ENCODE measurements at regions not wholly inside any gene's neighbourhood (a gene's known extent, or its start where the extent isn't known, plus 50 kb on each side); places are given as distances from the start of the nearest gene placed in this dataset.

DNA sequence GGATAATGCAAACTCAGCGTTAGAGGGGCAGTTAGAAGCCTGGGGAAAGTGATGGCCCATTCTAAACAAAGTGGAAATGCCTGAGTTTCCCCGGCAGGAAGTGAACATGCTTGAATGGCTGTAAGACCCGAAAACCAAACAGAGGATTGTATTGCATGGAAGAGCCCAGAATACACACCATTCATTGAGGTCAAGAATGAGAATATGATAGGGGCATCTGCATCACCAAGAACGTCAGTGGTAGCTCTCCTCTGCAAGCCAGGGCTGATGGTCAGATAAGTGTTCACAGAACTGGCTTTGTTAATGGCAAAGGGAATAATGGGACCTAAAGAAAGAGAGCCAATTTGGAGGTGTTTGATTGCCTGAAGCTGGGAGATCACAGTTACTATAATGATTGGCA, 663.4 kb downstream of the KHDRBS2 start:
- H3K4me3 ChIP-seq (replicated peaks in 1 of 3; ENCODE audit: insufficient read depth in 1 of 3, low read depth in 1 of 3, low read length in 3 of 3) = no peak overlapping the region
- no peaks in the 10 kb centered on the region for H3K9me1 ChIP-seq (replicated peaks; ENCODE audit: control insufficient read depth, extremely low read depth, insufficient read depth, low read length)
- H2AFZ ChIP-seq (ENCODE audit: low read depth, low read length) = no peak overlapping the region
- H3K4me2 ChIP-seq (ENCODE audit: insufficient read depth, low read length) = no peak overlapping the region
- H3K4me1 ChIP-seq (ENCODE audit: control insufficient read depth, extremely low read depth, insufficient read depth, low read length) = no peaks in the 10 kb centered on the region
- H3K27me3 ChIP-seq (ENCODE audit: control insufficient read depth in 2 of 2, insufficient read depth in 2 of 2, low read length in 2 of 2) = no peaks in the 10 kb centered on the region
- no peaks in the 10 kb centered on the region for H3K79me2 ChIP-seq (ENCODE audit: control insufficient read depth, insufficient read depth, low read length)
- TF ChIP-seq FOS (IDR thresholded peaks at IDR 0.05; ENCODE audit: borderline replicate concordance, insufficient read depth, low read length) (no peak), POLR2A (IDR thresholded peaks at IDR 0.05; ENCODE audit: low read depth, low read length) (no peak), EZH2 (IDR thresholded peaks at IDR 0.05; ENCODE audit: borderline replicate concordance, low read depth, low read length, severe bottlenecking) (no peak), GATA2 (IDR thresholded peaks at IDR 0.05; ENCODE audit: insufficient read depth, insufficient read length, low read depth, low read length) (no peak), MYC (IDR thresholded peaks at IDR 0.05; ENCODE audit: low read depth, low read length) (no peak), POLR2AphosphoS5 (IDR thresholded peaks at IDR 0.05; ENCODE audit: insufficient read depth, low read depth, low read length) (no peak)
- TF ChIP-seq, protein P1, sequence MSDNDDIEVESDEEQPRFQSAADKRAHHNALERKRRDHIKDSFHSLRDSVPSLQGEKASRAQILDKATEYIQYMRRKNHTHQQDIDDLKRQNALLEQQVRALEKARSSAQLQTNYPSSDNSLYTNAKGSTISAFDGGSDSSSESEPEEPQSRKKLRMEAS (IDR thresholded peaks at IDR 0.05; ENCODE audit: insufficient read depth, insufficient read length) = no peak
- TF ChIP-seq, protein P2, sequence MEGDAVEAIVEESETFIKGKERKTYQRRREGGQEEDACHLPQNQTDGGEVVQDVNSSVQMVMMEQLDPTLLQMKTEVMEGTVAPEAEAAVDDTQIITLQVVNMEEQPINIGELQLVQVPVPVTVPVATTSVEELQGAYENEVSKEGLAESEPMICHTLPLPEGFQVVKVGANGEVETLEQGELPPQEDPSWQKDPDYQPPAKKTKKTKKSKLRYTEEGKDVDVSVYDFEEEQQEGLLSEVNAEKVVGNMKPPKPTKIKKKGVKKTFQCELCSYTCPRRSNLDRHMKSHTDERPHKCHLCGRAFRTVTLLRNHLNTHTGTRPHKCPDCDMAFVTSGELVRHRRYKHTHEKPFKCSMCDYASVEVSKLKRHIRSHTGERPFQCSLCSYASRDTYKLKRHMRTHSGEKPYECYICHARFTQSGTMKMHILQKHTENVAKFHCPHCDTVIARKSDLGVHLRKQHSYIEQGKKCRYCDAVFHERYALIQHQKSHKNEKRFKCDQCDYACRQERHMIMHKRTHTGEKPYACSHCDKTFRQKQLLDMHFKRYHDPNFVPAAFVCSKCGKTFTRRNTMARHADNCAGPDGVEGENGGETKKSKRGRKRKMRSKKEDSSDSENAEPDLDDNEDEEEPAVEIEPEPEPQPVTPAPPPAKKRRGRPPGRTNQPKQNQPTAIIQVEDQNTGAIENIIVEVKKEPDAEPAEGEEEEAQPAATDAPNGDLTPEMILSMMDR (IDR thresholded peaks at IDR 0.05; ENCODE audit: extremely low read depth in 1 of 2, insufficient read depth in 1 of 2, low read depth in 1 of 2, low read length in 2 of 2) = no peak
- intact Hi-C loops (cut with micrococcal nuclease) (no loop called here), dilution Hi-C loops (cut with MboI; ENCODE audit: extremely low pct_ligation_motif_present, low sequenced_read_pairs) (no loop called here)
- ChIA-PET CTCF (no interaction called here), POLR2A (no interaction called here)
- no TSS peak for BruUV-seq (replicated peaks)
- H4K20me1 ChIP-seq (replicated peaks; ENCODE audit: control insufficient read depth, extremely low read depth, insufficient read depth, low read length) = no peaks in the 10 kb centered on the region
- H3K36me3 ChIP-seq (ENCODE audit: control insufficient read depth in 2 of 2, extremely low read depth in 1 of 2, insufficient read depth in 2 of 2, low read length in 2 of 2) = no peaks in the 10 kb centered on the region
- no peak for DNase-seq (ENCODE audit: low read depth, low spot score)
- H3K9me3 ChIP-seq (replicated peaks; ENCODE audit: control insufficient read depth, insufficient read depth, low read length) = peaks cover 11% of the 10 kb centered on the region
- H3K9ac ChIP-seq (replicated peaks; ENCODE audit: extremely low read depth, insufficient read depth, low read length) = no peak overlapping the region
- H3K27ac ChIP-seq (ENCODE audit: insufficient read depth, low read depth, low read length) = no peak overlapping the region
- FAIRE-seq = no peak
